ENCODE measurements at regions not wholly inside any gene's neighbourhood (a gene's known extent, or its start where the extent isn't known, plus 50 kb on each side); places are given as distances from the start of the nearest gene placed in this dataset.

DNA sequence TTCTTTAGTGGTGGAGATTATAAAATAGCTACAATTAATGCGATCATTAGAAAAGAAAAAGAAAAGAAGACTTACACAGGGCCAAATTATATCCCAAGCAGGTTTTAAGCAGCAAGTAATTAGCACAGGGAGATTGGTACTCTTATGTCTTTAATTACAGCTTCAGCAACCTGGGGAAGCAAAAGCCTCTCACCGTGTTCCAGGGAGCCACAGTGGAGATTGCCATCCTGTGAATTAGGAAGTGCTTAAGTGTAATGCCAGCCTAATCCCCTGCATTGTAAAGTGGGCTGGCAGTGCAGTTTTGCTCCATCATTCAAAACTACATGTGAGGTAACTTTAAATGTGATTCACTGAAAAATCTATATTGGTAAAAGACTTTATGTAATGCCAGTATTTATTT, 533.5 kb upstream of the COBL start:
- TF ChIP-seq, protein P1, sequence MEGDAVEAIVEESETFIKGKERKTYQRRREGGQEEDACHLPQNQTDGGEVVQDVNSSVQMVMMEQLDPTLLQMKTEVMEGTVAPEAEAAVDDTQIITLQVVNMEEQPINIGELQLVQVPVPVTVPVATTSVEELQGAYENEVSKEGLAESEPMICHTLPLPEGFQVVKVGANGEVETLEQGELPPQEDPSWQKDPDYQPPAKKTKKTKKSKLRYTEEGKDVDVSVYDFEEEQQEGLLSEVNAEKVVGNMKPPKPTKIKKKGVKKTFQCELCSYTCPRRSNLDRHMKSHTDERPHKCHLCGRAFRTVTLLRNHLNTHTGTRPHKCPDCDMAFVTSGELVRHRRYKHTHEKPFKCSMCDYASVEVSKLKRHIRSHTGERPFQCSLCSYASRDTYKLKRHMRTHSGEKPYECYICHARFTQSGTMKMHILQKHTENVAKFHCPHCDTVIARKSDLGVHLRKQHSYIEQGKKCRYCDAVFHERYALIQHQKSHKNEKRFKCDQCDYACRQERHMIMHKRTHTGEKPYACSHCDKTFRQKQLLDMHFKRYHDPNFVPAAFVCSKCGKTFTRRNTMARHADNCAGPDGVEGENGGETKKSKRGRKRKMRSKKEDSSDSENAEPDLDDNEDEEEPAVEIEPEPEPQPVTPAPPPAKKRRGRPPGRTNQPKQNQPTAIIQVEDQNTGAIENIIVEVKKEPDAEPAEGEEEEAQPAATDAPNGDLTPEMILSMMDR (IDR thresholded peaks at IDR 0.05) = no peak
- TF ChIP-seq POLR2A (IDR thresholded peaks at IDR 0.05) = no peak

Data from thyroid gland (tissue), 4 donors.